Prostate gland (tissue), 2 donors: ENCODE measurements at regions not wholly inside any gene's neighbourhood (a gene's known extent, or its start where the extent isn't known, plus 50 kb on each side); places are given as distances from the start of the nearest gene placed in this dataset.

Experiments used
- POLR2A ChIP-seq: fragments of 450-650 bp; IDR thresholded peaks from one replicate; pipeline ENCODE4 v1.6.1; 2016; ENCODE audit warnings: antibody characterized with exemption, mild to moderate bottlenecking
- TF ChIP-seq, protein P1 (sequence below), 4 experiments: fragments of 200-600 bp in 2 of 4; fragments of 450-650 bp in 2 of 4; sonication (generic) in 2 of 4; IDR thresholded peaks; 1 replicate in 3 of 4; 2 replicates in 1 of 4; pipeline ENCODE4 v1.5.1; 2016 to 2019; ENCODE audit warnings: antibody characterized with exemption in 4 of 4, mild to moderate bottlenecking in 2 of 4, moderate library complexity in 2 of 4

DNA sequence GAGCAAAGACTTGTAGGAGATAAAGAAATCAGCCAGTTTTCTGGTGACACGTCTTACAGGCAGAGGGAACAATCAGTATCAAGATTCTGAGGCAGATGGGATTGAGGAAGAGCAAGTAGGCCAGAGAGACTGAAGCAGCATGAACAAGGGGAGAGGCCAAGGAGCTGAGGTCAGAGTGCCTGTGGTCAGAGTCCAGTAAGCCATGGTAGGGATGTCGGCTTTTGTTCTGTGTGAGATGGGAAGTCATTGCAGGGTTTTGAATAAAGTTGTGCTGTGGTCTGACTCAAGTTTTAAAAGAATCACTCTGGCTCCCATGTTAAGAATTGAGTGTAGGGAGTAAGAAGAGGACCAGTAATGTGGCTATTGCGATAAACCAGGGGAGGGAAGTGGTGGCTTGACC is 85.9 kb upstream of the IVNS1ABP start:
- TF ChIP-seq, protein P1, sequence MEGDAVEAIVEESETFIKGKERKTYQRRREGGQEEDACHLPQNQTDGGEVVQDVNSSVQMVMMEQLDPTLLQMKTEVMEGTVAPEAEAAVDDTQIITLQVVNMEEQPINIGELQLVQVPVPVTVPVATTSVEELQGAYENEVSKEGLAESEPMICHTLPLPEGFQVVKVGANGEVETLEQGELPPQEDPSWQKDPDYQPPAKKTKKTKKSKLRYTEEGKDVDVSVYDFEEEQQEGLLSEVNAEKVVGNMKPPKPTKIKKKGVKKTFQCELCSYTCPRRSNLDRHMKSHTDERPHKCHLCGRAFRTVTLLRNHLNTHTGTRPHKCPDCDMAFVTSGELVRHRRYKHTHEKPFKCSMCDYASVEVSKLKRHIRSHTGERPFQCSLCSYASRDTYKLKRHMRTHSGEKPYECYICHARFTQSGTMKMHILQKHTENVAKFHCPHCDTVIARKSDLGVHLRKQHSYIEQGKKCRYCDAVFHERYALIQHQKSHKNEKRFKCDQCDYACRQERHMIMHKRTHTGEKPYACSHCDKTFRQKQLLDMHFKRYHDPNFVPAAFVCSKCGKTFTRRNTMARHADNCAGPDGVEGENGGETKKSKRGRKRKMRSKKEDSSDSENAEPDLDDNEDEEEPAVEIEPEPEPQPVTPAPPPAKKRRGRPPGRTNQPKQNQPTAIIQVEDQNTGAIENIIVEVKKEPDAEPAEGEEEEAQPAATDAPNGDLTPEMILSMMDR (IDR thresholded peaks at IDR 0.05): no peak
- TF ChIP-seq POLR2A: no peak
